Mesenchymal stem cell (in vitro differentiated cells and primary cell): ENCODE measurements at regions not wholly inside any gene's neighbourhood (a gene's known extent, or its start where the extent isn't known, plus 50 kb on each side); places are given as distances from the start of the nearest gene placed in this dataset.

ENCODE experiments used
- DNase-seq: peaks from one replicate; pipeline ENCODE4 v3.0.0-alpha.2; 2013
- H2AFZ ChIP-seq: one replicate; pipeline ENCODE4 v1.6.1; 2013; ENCODE audit warnings: low read depth, mild to moderate bottlenecking, control low read depth, inconsistent platforms, low read length, moderate library complexity
- H2AK5ac ChIP-seq: 2 replicates; pipeline ENCODE4 v1.6.1; 2013; ENCODE audit warnings: low read length, moderate library complexity, mild to moderate bottlenecking, inconsistent platforms; ENCODE audit not compliant: severe bottlenecking
- H2BK120ac ChIP-seq: one replicate; pipeline ENCODE4 v1.6.1; 2013; ENCODE audit warnings: low read depth, mild to moderate bottlenecking, inconsistent platforms, low read length, moderate library complexity
- H2BK12ac ChIP-seq, 2 experiments: one replicate each; pipeline ENCODE4 v1.6.1; 2013; ENCODE audit warnings: inconsistent platforms in 2 of 2, low read length in 2 of 2, mild to moderate bottlenecking in 2 of 2, moderate library complexity in 2 of 2, control low read depth in 1 of 2
- H2BK15ac ChIP-seq: one replicate; pipeline ENCODE4 v1.6.1; 2013; ENCODE audit warnings: mild to moderate bottlenecking, low read depth, inconsistent platforms; ENCODE audit not compliant: poor library complexity, severe bottlenecking
- H2BK5ac ChIP-seq: 2 replicates; pipeline ENCODE4 v1.6.1; 2013; ENCODE audit warnings: low read depth, mild to moderate bottlenecking, low read length, control low read depth, inconsistent platforms; ENCODE audit not compliant: poor library complexity, severe bottlenecking
- H3K14ac ChIP-seq, 2 experiments: one replicate each; pipeline ENCODE4 v1.6.1; 2013; ENCODE audit warnings: inconsistent platforms in 2 of 2, low read length in 2 of 2, control low read depth in 1 of 2, mild to moderate bottlenecking in 1 of 2, moderate library complexity in 1 of 2
- H3K18ac ChIP-seq, 2 experiments: one replicate each; pipeline ENCODE4 v1.6.1; 2013; ENCODE audit warnings: inconsistent platforms in 2 of 2, low read length in 2 of 2, control low read depth in 1 of 2, low read depth in 1 of 2, mild to moderate bottlenecking in 1 of 2
- H3K23ac ChIP-seq, 2 experiments: one replicate each; pipeline ENCODE4 v1.6.1; 2013; ENCODE audit warnings: inconsistent platforms in 2 of 2, low read length in 2 of 2, mild to moderate bottlenecking in 2 of 2, moderate library complexity in 2 of 2, control low read depth in 1 of 2
- H3K27ac ChIP-seq: 2 replicates; pipeline ENCODE4 v1.5.1; 2013; ENCODE audit warnings: mild to moderate bottlenecking, moderate library complexity, low read length, control low read depth, inconsistent platforms; ENCODE audit not compliant: poor library complexity, severe bottlenecking
- H3K27me3 ChIP-seq, 2 experiments: 2 replicates each; pipeline versions ENCODE4 v1.6.1 to v1.7.0; 2013; ENCODE audit warnings: low read length in 2 of 2, mild to moderate bottlenecking in 2 of 2, moderate library complexity in 2 of 2, control low read depth in 1 of 2, inconsistent platforms in 1 of 2; ENCODE audit not compliant: control insufficient read depth in 1 of 2, insufficient read depth in 1 of 2
- H3K36me3 ChIP-seq, 2 experiments: 2 replicates each; pipeline versions ENCODE4 v1.6.1 to v1.7.0; 2013; ENCODE audit warnings: low read length in 2 of 2, control low read depth in 1 of 2, inconsistent platforms in 1 of 2, low read depth in 1 of 2, mild to moderate bottlenecking in 1 of 2; ENCODE audit not compliant: insufficient read depth in 2 of 2, control insufficient read depth in 1 of 2
- H3K4ac ChIP-seq, 2 experiments: one replicate each; pipeline ENCODE4 v1.6.1; 2013; ENCODE audit warnings: inconsistent platforms in 2 of 2, low read length in 2 of 2, mild to moderate bottlenecking in 2 of 2, moderate library complexity in 2 of 2, control low read depth in 1 of 2, low read depth in 1 of 2
- H3K4me1 ChIP-seq: 2 replicates; pipeline ENCODE4 v1.6.1; 2013; ENCODE audit warnings: low read depth, low read length, control low read depth; ENCODE audit not compliant: control insufficient read depth, insufficient read depth
- H3K4me2 ChIP-seq: 2 replicates; pipeline ENCODE4 v1.6.1; 2013; ENCODE audit warnings: low read length, mild to moderate bottlenecking, inconsistent platforms; ENCODE audit not compliant: poor library complexity, severe bottlenecking
- H3K4me3 ChIP-seq, 2 experiments: 2 replicates each; pipeline versions ENCODE4 v1.5.1 to v1.7.0; 2013; ENCODE audit warnings: low read length in 2 of 2, mild to moderate bottlenecking in 2 of 2, control low read depth in 1 of 2, low read depth in 1 of 2; ENCODE audit not compliant: insufficient read depth in 1 of 2
- H3K79me1 ChIP-seq: replicated peaks from 2 replicates; pipeline ENCODE4 v1.6.1; 2013; ENCODE audit warnings: mild to moderate bottlenecking, control low read depth, low read length, inconsistent platforms; ENCODE audit not compliant: poor library complexity, severe bottlenecking
- H3K9ac ChIP-seq: 2 replicates; pipeline ENCODE4 v1.7.0; 2013; ENCODE audit warnings: mild to moderate bottlenecking, low read length, moderate library complexity
- H3K9me3 ChIP-seq: 2 replicates; pipeline ENCODE4 v1.7.0; 2013; ENCODE audit warnings: mild to moderate bottlenecking, low read length; ENCODE audit not compliant: control insufficient read depth
- H4K8ac ChIP-seq: one replicate; pipeline ENCODE4 v1.6.1; 2013; ENCODE audit warnings: inconsistent platforms, mild to moderate bottlenecking, low read length, moderate library complexity
- H4K91ac ChIP-seq: one replicate; pipeline ENCODE4 v1.6.1; 2013; ENCODE audit warnings: mild to moderate bottlenecking, low read length, inconsistent platforms
- whole genome bisulfite sequencing: methylation state at CpG from one replicate; pipeline ENCODE4 v1.1.7; 2013; ENCODE audit warnings: mixed read lengths; 5-methylcytosine and 5-hydroxymethylcytosine counted together

DNA sequence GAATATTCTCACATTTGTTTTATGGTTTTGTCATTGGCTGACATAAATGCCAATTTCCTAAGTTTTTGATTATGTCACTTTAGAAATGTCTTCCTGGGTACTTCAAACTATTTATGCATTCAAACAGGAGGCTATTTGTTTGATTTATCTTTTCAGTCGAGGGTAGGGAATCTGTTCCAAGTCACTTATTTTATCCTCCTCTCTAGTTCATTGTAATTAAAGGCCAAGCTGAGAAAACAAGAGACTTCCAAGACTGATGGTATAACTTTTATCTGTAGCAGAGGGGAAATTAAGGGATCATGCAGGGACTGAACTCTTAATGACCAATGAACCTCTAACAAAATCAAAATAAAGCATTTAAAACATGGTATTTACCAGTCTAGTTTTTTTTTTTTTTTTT is 968.4 kb downstream of the SORCS3 start:
- Histone ChIP-seq H3K23ac (no peak overlapping the region), H2BK12ac (no peak overlapping the region), H2BK120ac (no peak overlapping the region), H4K8ac (no peak overlapping the region), H3K9ac (no peak overlapping the region), H3K27ac (no peak overlapping the region), H3K4me1 (no peaks in the 10 kb centered on the region), H3K4ac (no peak overlapping the region), H3K14ac (no peak overlapping the region), H2BK15ac (no peak overlapping the region), H3K4me2 (no peak overlapping the region), H3K27me3 (no peaks in the 10 kb centered on the region), H2AFZ (no peak overlapping the region), H3K4me3 (no peak overlapping the region), H2AK5ac (no peak overlapping the region), H3K9me3 (peaks cover 9% of the 10 kb centered on the region), H3K36me3 (no peaks in the 10 kb centered on the region), H4K91ac (no peak overlapping the region), H3K18ac (no peak overlapping the region), H3K79me1 (no peaks in the 10 kb centered on the region), H2BK5ac (no peak overlapping the region)
- no CpG with 5 or more reads among the region's 1 CpG for WGBS
- DNase-seq = no peak

DNA sequence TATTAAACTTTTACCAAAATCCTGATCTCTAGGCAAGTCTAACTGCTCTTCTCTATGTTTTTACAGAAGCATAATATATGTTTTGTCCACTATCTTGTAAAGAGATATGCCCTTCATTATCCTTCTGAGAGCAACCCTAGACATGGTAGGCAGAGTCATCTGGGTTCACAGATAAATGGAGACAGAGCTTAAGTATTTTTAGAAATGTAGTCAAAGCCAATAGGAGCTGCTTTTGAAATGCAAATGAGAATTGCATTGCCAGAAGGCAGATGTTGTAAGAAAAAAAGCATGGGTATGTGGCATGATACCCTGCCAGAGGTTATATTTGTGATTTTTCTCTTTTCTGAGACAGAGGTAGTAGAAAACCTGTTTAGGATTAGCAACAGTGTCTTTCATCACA is 964.8 kb downstream of the SORCS3 start:
- H3K18ac ChIP-seq = no peak overlapping the region
- no peak overlapping the region for H2BK5ac ChIP-seq
- no peak overlapping the region for H3K4me3 ChIP-seq
- H2AK5ac ChIP-seq = no peak overlapping the region
- H2AFZ ChIP-seq = no peak overlapping the region
- no peak overlapping the region for H4K8ac ChIP-seq
- no peak overlapping the region for H2BK15ac ChIP-seq
- no peak overlapping the region for H3K14ac ChIP-seq
- no peak overlapping the region for H3K4me2 ChIP-seq
- no peak overlapping the region for H4K91ac ChIP-seq
- no peak overlapping the region for H3K23ac ChIP-seq
- no peaks in the 10 kb centered on the region for H3K4me1 ChIP-seq
- H3K79me1 ChIP-seq = no peaks in the 10 kb centered on the region
- no peak overlapping the region for H3K27ac ChIP-seq
- peaks cover 8% of the 10 kb centered on the region for H3K9me3 ChIP-seq
- H2BK12ac ChIP-seq = no peak overlapping the region
- H3K9ac ChIP-seq = no peak overlapping the region
- H3K4ac ChIP-seq = no peak overlapping the region
- no peak for DNase-seq
- no peaks in the 10 kb centered on the region for H3K36me3 ChIP-seq
- H2BK120ac ChIP-seq = no peak overlapping the region
- H3K27me3 ChIP-seq = no peaks in the 10 kb centered on the region

DNA sequence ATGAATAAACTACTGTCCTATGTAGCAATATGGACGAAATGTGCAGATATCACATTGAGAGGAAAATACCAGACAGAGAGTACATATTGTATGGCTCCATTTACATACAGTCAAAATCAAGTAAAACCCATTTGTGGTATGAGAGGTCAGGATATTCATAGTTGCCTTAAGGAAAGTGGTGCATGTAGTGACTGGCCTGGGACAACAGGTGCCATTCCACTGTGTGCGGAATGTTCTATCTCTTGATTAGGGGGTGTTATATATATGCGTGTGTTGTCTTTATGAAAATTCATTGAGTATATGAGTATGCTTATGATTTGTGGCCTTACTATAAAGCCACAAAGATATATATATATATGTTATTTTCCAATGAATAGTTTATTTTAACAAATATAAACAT is 964.0 kb downstream of the SORCS3 start:
- Histone ChIP-seq H3K9ac (no peak overlapping the region), H2AFZ (no peak overlapping the region), H2BK12ac (no peak overlapping the region), H4K91ac (no peak overlapping the region), H2BK5ac (no peak overlapping the region), H3K18ac (no peak overlapping the region), H2BK15ac (no peak overlapping the region), H4K8ac (no peak overlapping the region), H3K79me1 (no peaks in the 10 kb centered on the region), H3K4me2 (no peak overlapping the region), H3K14ac (no peak overlapping the region), H3K27ac (no peak overlapping the region), H2AK5ac (no peak overlapping the region), H3K27me3 (no peaks in the 10 kb centered on the region), H2BK120ac (no peak overlapping the region), H3K4me1 (no peaks in the 10 kb centered on the region), H3K36me3 (no peaks in the 10 kb centered on the region), H3K4ac (no peak overlapping the region), H3K4me3 (no peak overlapping the region), H3K23ac (no peak overlapping the region), H3K9me3 (peaks cover 5% of the 10 kb centered on the region)
- WGBS = 82% methylated on average over 2 of the region's 3 CpGs
- DNase-seq = no peak

DNA sequence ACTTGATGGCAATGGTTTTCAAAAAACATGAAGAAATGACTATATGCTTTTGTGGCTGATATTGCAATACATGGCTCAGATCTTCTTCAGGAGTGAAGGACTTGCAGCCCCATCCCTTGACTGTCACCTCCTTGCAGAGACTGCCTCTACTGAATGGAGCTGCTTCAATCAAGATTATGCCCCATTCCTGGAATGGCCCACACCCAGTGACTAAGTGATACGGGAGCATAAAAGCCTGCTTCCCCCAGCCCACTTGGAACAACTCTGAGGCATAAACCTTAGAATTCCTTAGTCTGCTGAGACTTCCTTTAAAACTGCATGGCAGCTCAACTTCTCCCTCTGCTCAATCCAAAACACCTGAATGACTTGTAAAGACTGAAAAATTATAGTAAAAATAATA is 957.1 kb downstream of the SORCS3 start:
- no peak for DNase-seq
- Histone ChIP-seq H3K9me3 (no peaks in the 10 kb centered on the region), H3K36me3 (no peaks in the 10 kb centered on the region), H3K4me1 (no peaks in the 10 kb centered on the region), H3K79me1 (no peaks in the 10 kb centered on the region), H3K14ac (no peak overlapping the region), H2BK12ac (no peak overlapping the region), H3K9ac (no peak overlapping the region), H3K27me3 (no peaks in the 10 kb centered on the region), H3K27ac (no peak overlapping the region), H3K18ac (no peak overlapping the region), H2AFZ (no peak overlapping the region), H2BK120ac (no peak overlapping the region), H2AK5ac (no peak overlapping the region), H2BK5ac (no peak overlapping the region), H3K23ac (no peak overlapping the region), H3K4me3 (no peak overlapping the region), H2BK15ac (no peak overlapping the region), H4K8ac (no peak overlapping the region), H3K4ac (no peak overlapping the region), H4K91ac (no peak overlapping the region), H3K4me2 (no peak overlapping the region)
- 50% methylated on average over 1 of the region's 1 CpG for WGBS
